A204.1 (cell line): ENCODE measurements at regions not wholly inside any gene's neighbourhood (a gene's known extent, or its start where the extent isn't known, plus 50 kb on each side); places are given as distances from the start of the nearest gene placed in this dataset.
A peak's percentile ranks its signal among the peaks of the same experiment; 100 is the strongest.

ENCODE experiments used
- FAIRE-seq: peaks from 2 replicates; lab custom pipeline; 2012; peaks lifted over from hg19 to GRCh38; lab: Jason Lieb, UNC

- no peak for FAIRE-seq
Observed at GRCh38 chr22:49322861-49323622, 504.6 kb downstream of the BRD1 start.

- no peak for FAIRE-seq
Observed at GRCh38 chr22:49322231-49322630, 505.4 kb downstream of the BRD1 start.

- FAIRE-seq: no peak
Observed at GRCh38 chr22:49321477-49322055, 506.1 kb downstream of the BRD1 start.

- no peak for FAIRE-seq
Observed at GRCh38 chr22:49320714-49321476, 506.8 kb downstream of the BRD1 start.

GRCh38 chr22:49317369-49317768 is 510.3 kb downstream of the BRD1 start:
- FAIRE-seq: peak; percentile 69

- no peak for FAIRE-seq
Observed at GRCh38 chr22:49312601-49313000, 515.1 kb downstream of the BRD1 start.

GRCh38 chr22:49310354-49310753 is 517.3 kb downstream of the BRD1 start:
- FAIRE-seq: no peak

GRCh38 chr22:49308300-49308699 is 519.4 kb downstream of the BRD1 start:
- no peak for FAIRE-seq

GRCh38 chr22:49307870-49308269 is 519.8 kb downstream of the BRD1 start:
- no peak for FAIRE-seq

- FAIRE-seq: no peak
Observed at GRCh38 chr22:49307481-49307830, 520.2 kb downstream of the BRD1 start.

GRCh38 chr22:49306632-49307480 is 520.8 kb downstream of the BRD1 start:
- no peak for FAIRE-seq

GRCh38 chr22:49305966-49306631 is 521.6 kb downstream of the BRD1 start:
- no peak for FAIRE-seq

- FAIRE-seq: no peak
Observed at GRCh38 chr22:49305214-49305965, 522.3 kb downstream of the BRD1 start.

GRCh38 chr22:49303781-49304461 is 523.8 kb downstream of the BRD1 start:
- FAIRE-seq: no peak

- FAIRE-seq: no peak
Observed at GRCh38 chr22:49303061-49303735, 524.5 kb downstream of the BRD1 start.

- no peak for FAIRE-seq
Observed at GRCh38 chr22:49302530-49302929, 525.1 kb downstream of the BRD1 start.

- FAIRE-seq: no peak
Observed at GRCh38 chr22:49302150-49302460, 525.6 kb downstream of the BRD1 start.

GRCh38 chr22:49301398-49302149 is 526.1 kb downstream of the BRD1 start:
- no peak for FAIRE-seq

GRCh38 chr22:49300951-49301397 is 526.7 kb downstream of the BRD1 start:
- FAIRE-seq: no peak
